ENCODE measurements at regions not wholly inside any gene's neighbourhood (a gene's known extent, or its start where the extent isn't known, plus 50 kb on each side); places are given as distances from the start of the nearest gene placed in this dataset.

GRCh38 chr7:10557375-10557774 lies 416.3 kb upstream of the PHF14 start:
- TF ChIP-seq CTCF (IDR thresholded peaks at IDR 0.05) (no peak), POLR2A (IDR thresholded peaks at IDR 0.05) (no peak), EP300 (IDR thresholded peaks at IDR 0.05) (no peak), POLR2AphosphoS5 (IDR thresholded peaks at IDR 0.05) (no peak)

All from sigmoid colon (tissue), 4 donors.